ENCODE measurements at regions not wholly inside any gene's neighbourhood (a gene's known extent, or its start where the extent isn't known, plus 50 kb on each side); places are given as distances from the start of the nearest gene placed in this dataset.

- H3K36me3 ChIP-seq (ENCODE audit: control insufficient read depth, insufficient read depth, low read length): no peaks in the 10 kb centered on the region
- no peaks in the 10 kb centered on the region for H3K79me2 ChIP-seq (ENCODE audit: control insufficient read depth, insufficient read depth, low read length)
- 0% methylated on average over 3 of the region's 4 CpGs for WGBS (ENCODE audit: insufficient coverage, low coverage, missing lambda C conversion rate)
- in situ Hi-C loops (cut with MboI): no loop called here
- intact Hi-C loops (cut with micrococcal nuclease): no loop called here
- no peak overlapping the region for H3K4me2 ChIP-seq (ENCODE audit: insufficient read depth, low read length)
- TF ChIP-seq ZNF146 (CRISPR knock-in tag; IDR thresholded peaks at IDR 0.05; ENCODE audit: unreplicated experiment) (no peak), SRSF7 (optimal IDR thresholded peaks at IDR 0.05; ENCODE audit: low read depth, low read length) (no peak), HDAC2 (IDR thresholded peaks at IDR 0.05) (no peak), RERE (CRISPR knock-in tag; IDR thresholded peaks at IDR 0.05; ENCODE audit: borderline replicate concordance) (no peak), CCAR2 (IDR thresholded peaks at IDR 0.05; ENCODE audit: low read depth, low read length) (no peak), NBN (IDR thresholded peaks at IDR 0.05; ENCODE audit: low read depth) (no peak), NFE2 (IDR thresholded peaks at IDR 0.05; ENCODE audit: low read depth) (no peak), ZNF639 (CRISPR knock-in tag; conservative IDR thresholded peaks at IDR 0.05 in 1 of 2, IDR thresholded peaks at IDR 0.05 in 1 of 2) (no peak), PHF21A (IDR thresholded peaks at IDR 0.05; ENCODE audit: borderline replicate concordance, low read depth) (no peak), AFF4 (CRISPR knock-in tag; IDR thresholded peaks at IDR 0.05) (no peak), ELF4 (CRISPR knock-in tag; IDR thresholded peaks at IDR 0.05) (no peak), SMARCA4 (IDR thresholded peaks at IDR 0.05) (no peak), ZNF3 (CRISPR knock-in tag; IDR thresholded peaks at IDR 0.05) (no peak), ETV5 (CRISPR knock-in tag; IDR thresholded peaks at IDR 0.05; ENCODE audit: low read depth) (no peak)
- BruUV-seq (replicated peaks): no TSS peak
- CTCF ChIA-PET (ENCODE audit: low intra/inter-chr PET ratio): no interaction called here
- H3K9me1 ChIP-seq (ENCODE audit: control insufficient read depth, insufficient read depth, low read length): no peaks in the 10 kb centered on the region
- ATAC-seq (no peak), DNase-seq (ENCODE audit: extremely low read depth in 1 of 4, low spot score in 3 of 4) (no peak), FAIRE-seq (no peak)
- no peaks in the 10 kb centered on the region for H3K4me1 ChIP-seq (replicated peaks in 1 of 2; ENCODE audit: control insufficient read depth in 2 of 2, insufficient read depth in 2 of 2, low read length in 2 of 2)
- no peak overlapping the region for H2AFZ ChIP-seq (ENCODE audit: low read depth, low read length)
- no peaks in the 10 kb centered on the region; the same call in 1 of the 2 replicates for H3K9me3 ChIP-seq (replicated peaks; ENCODE audit: control insufficient read depth, insufficient read depth, low read depth, low read length)
- H3K27ac ChIP-seq (ENCODE audit: extremely low read depth, low read depth, low read length): no peak overlapping the region
- no peak overlapping the region for H3K4me3 ChIP-seq
- H4K20me1 ChIP-seq (replicated peaks; ENCODE audit: control insufficient read depth, insufficient read depth, low read length): no peaks in the 10 kb centered on the region
- no peak overlapping the region for H3K9ac ChIP-seq (ENCODE audit: insufficient read depth in 1 of 2, low read depth in 2 of 2, low read length in 2 of 2)
- POLR2A ChIA-PET: no interaction called here
- H3K27me3 ChIP-seq (ENCODE audit: control insufficient read depth in 2 of 2, insufficient read depth in 2 of 2, low read length in 2 of 2): no peaks in the 10 kb centered on the region; a peak in 1 of 5 replicates
Observed at GRCh38 chr1:240695416-240695815, 83.5 kb upstream of the GREM2 start.

Measured in K562 (cell line).